ENCODE measurements at regions not wholly inside any gene's neighbourhood (a gene's known extent, or its start where the extent isn't known, plus 50 kb on each side); places are given as distances from the start of the nearest gene placed in this dataset.
"Not testable (repeated sequence)": the region's sequence is repeated elsewhere in the genome, so short reads cannot be mapped to it uniquely, and the experiment has no call there.

GRCh38 chr6:3617192-3617631 lies 134.3 kb downstream of the PXDC1 start:
- no peak for DNase-seq

- no peak for DNase-seq
Measured at GRCh38 chr6:3616565-3617176, 134.8 kb downstream of the PXDC1 start.

- no peak for DNase-seq
Measured at GRCh38 chr6:3615391-3616380, 135.8 kb downstream of the PXDC1 start.

- DNase-seq = no peak
Measured at GRCh38 chr6:3614918-3615317, 136.6 kb downstream of the PXDC1 start.

GRCh38 chr6:3613565-3613964 lies 137.9 kb downstream of the PXDC1 start:
- not testable (repeated sequence) for DNase-seq

- no peak for DNase-seq
Measured at GRCh38 chr6:3612341-3613041, 139.0 kb downstream of the PXDC1 start.

- DNase-seq = no peak
Measured at GRCh38 chr6:3610921-3611320, 140.6 kb downstream of the PXDC1 start.

- no peak for DNase-seq
Measured at GRCh38 chr6:3610206-3610605, 141.3 kb downstream of the PXDC1 start.

- DNase-seq = no peak
Measured at GRCh38 chr6:3609388-3609787, 142.1 kb downstream of the PXDC1 start.

- DNase-seq = no peak
Measured at GRCh38 chr6:3608159-3608558, 143.4 kb downstream of the PXDC1 start.

- DNase-seq = no peak
Measured at GRCh38 chr6:3607599-3607998, 143.9 kb downstream of the PXDC1 start.

- DNase-seq = no peak
Measured at GRCh38 chr6:3607171-3607570, 144.3 kb downstream of the PXDC1 start.

- no peak for DNase-seq
Measured at GRCh38 chr6:3603340-3604130, 146.7 kb upstream of the SLC22A23 start.

- DNase-seq = no peak
Measured at GRCh38 chr6:3601570-3601969, 144.7 kb upstream of the SLC22A23 start.

GRCh38 chr6:3597500-3598064 lies 140.7 kb upstream of the SLC22A23 start:
- DNase-seq = no peak

GRCh38 chr6:3596766-3597165 lies 139.9 kb upstream of the SLC22A23 start:
- no peak for DNase-seq

GRCh38 chr6:3594201-3594600 lies 137.4 kb upstream of the SLC22A23 start:
- no peak for DNase-seq

- DNase-seq = no peak
Measured at GRCh38 chr6:3593161-3593560, 136.3 kb upstream of the SLC22A23 start.

GRCh38 chr6:3592371-3592941 lies 135.6 kb upstream of the SLC22A23 start:
- peak; percentile 30 for DNase-seq

GRCh38 chr6:3591970-3592369 lies 135.1 kb upstream of the SLC22A23 start:
- DNase-seq = no peak

GRCh38 chr6:3587660-3588059 lies 130.8 kb upstream of the SLC22A23 start:
- DNase-seq = no peak
